HG03521 (cell line): ENCODE measurements at regions not wholly inside any gene's neighbourhood (a gene's known extent, or its start where the extent isn't known, plus 50 kb on each side); places are given as distances from the start of the nearest gene placed in this dataset.
"Not testable (repeated sequence)": the region's sequence is repeated elsewhere in the genome, so short reads cannot be mapped to it uniquely, and the experiment has no call there.

ENCODE experiments used
- ATAC-seq: cut with Tn5 transposase; IDR thresholded peaks from one replicate; pipeline ENCODE4 v1.9.1; 2021; ENCODE audit warnings: mild to moderate bottlenecking, moderate library complexity; ENCODE audit not compliant: unreplicated experiment

DNA sequence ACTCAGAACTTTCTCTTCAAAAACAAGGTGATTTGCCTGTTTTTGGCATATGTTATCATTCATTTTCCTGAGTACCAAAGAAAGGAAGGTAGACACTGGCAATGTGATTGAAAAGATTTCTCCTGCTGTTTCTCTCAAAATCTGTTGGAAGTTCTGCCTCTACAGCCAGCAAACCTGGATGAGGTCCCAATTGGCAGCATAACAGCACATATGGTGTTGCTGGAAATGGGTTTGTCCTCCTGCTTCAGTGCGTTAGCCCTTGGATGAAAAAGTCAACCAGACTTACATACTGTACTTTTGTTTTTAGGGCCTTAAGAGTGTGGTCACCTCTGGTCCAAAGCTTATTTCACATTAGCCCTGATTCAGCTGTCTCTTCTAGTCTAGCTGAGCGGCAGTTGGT, 237.6 kb upstream of the MME start:
- ATAC-seq, result no peak

DNA sequence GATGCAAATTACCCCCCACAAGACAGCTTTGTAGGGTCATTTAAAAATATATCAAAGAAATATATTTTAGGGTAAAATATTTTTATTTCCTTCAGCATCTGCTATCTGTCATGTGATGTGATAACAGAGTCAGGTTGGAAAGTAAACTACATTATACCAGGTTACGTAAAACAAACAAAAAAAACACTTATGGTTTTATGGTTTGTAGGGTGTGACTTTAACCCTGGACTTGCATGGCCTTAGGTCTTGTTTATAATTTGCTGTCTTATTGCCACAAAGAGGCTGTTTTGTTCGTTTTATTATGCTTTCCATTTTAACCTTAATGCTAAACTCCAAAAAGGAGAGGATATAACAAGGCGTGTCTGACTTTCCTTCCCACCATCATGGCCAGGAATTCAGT, 244.5 kb upstream of the MME start:
- no peak for ATAC-seq

DNA sequence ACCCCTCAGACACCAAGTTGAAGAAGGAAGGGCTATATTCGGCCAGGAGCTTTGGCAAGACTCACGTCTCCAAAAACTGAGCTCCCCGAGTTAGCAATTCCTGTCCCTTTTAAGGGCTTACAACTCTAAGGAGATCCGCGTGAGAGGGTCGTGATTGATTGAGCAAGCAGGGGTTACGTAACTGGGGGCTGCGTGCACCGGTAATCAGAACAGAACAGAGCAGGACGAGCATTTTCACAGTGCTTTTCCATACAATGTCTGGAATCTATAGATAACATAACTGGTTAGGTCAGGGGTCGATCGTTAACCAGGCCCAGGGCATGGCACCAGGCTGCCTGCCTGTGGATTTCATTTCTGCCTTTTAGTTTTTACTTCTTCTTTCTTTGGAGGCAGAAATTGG, 245.3 kb upstream of the MME start:
- not testable (repeated sequence) for ATAC-seq

DNA sequence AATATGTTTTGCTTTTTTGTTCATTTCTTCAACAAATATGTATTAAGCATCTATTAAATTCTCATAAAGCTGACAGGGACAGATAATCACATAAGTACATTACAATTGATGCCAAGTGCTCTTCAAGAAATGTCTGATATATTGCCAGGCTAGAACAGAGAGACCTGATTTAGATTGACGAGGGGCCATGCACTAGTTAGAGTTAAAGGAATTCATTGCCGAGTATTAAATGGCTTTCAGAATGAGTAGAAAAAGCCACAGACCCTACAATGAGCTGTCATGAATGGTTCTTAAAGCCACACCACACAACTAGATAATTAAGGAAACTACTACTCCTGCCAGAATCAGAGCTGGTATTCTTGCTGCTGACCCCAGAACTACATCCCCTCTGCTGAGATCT, 250.2 kb upstream of the MME start:
- ATAC-seq, result no peak

DNA sequence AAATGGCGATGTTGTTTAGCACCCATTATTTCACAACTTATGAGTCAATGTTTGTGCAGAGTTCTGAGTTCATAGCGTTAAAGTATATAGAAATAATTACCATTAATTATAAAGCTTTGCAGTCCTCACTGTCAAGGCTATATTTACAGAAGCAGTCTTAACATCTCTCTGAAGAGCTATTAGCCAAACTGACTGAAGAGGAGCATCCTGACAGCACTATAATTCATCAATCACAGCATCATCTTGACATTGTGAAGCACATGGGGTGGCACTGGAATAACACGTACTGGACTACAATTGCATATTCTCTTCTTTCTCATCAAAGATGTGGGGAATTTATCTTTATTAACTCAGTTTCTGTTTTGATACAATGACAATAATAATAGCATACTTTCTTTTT, 260.6 kb upstream of the MME start:
- no peak for ATAC-seq

DNA sequence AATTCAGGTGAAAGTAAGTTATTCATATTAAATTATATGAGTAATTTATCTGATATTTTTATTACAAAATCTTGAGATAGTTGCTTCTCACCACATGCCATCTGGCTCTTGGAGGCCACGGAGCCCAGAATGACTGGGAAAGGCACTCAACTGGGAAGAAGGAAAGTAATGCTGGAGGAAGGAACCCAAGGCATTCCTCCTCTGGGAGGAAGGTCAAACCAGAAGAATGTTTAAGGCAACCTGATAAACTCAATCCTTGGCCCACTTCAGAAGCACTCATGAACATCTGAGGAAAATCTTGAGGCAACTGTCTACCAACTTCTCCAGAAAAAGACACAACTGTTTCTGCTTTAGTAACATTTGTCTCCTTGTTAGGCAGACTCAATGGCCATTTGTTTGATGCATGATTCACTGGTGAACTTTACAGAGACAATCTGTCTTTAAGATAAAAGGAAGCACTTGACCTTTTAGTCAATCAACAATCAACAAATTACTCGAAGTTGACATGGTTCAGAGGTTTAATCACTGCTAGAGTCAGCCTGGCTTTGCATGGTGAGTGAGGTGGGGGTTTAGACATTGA, 261.4 kb upstream of the MME start:
- ATAC-seq, result no peak

DNA sequence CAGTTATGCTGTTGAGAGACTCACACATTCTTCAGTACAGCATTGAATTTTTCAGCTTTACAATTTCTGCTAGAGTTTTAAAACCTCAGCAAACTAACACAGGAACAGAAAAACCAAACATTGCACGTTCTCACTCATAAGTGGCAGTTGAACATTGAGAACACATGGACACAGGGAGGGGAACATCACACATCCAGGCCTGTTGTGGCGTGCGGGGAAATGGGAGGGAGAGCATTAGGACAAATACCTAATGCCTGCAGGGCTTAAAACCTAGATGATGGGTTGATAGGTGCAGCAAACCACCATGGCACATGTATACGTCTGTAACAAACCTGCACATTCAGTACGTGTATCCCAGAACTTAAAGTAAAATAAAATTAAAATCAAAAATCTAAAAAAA, 270.1 kb upstream of the MME start:
- ATAC-seq, result not testable (repeated sequence)

DNA sequence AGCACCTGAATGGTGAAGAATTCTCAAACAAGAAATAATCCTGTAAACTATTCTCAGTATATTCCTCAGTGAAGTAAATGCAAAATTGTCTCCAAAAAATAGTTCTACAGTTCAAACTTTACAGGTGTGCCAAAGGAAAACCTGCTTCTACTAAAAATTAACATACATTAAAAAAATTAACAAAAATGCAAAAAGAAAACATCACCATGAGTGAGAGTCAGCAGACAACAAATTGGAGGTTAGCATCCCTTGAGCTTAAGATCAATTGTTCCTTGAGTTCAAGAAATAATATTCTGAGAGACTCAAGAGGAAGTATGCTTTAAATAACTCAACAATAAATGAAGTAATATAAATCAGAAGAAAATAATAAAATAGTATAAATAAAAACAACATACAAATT, 278.4 kb upstream of the MME start:
- ATAC-seq, result no peak

DNA sequence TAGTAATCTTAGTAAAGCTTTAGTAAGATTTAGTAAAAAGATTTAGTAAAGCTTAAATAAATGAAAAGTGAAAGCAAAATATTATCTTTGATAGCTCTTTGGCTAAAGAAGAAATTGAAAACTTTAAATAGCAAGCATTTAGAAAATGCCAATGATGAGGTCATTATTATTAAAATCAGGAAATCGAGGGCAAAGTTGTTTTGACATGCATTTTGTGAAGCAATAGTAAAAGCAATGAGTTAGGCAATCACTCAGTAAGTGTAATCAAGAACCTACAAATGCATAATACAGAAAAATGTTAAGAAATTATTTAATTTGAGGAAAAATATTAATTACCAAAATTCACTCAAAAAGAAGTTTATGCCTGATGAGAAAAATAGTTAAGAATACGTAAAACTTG, 280.3 kb upstream of the MME start:
- no peak for ATAC-seq

DNA sequence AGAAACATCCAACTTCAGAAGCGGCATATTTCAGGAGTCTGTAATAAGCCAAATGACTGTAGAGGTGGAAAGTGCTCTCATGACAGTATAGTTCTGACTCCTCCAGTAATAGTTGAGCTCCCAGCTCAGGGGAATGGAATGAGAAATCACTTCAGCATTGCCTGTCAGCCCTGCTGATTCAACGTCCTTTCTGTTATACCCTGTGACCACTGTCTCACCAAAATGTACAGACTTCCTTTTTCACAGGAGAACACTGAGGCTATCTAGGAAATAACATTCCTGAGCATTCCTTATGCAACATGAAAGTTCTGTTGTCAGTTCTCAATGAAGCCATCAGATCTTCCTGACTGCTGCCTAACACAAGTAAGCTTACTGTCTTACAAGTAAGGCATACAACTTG, 284.5 kb upstream of the MME start:
- ATAC-seq, result no peak

DNA sequence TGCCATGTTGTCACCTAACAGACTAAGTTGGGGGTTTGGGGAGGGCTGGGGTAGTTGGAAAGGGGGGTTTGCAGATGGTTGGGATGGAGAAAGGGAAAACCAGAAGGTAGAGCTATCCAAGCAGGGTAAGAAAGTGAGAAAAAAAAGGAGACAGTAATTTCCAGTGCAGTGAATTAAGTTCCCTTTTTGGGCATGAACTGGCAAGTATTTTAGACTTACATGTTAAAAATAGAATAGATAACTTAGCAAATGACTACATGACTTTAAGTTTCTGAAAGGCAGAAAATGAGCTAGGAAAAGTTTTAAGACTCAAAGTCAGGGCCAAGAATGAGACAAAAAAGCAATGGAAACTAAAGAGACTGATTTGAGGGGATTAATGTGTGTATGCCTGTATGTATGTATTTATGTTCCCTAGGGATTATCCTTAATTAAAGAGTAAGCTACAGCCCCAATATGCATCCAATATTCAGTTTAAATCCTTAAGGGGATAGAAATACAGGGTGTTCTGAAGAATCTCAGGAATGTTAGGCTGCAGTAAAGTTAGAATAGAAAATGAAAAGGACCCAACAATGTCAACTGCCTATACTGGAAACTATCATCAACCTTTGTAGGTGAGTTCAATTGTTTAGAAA, 285.2 kb upstream of the MME start:
- no peak for ATAC-seq

DNA sequence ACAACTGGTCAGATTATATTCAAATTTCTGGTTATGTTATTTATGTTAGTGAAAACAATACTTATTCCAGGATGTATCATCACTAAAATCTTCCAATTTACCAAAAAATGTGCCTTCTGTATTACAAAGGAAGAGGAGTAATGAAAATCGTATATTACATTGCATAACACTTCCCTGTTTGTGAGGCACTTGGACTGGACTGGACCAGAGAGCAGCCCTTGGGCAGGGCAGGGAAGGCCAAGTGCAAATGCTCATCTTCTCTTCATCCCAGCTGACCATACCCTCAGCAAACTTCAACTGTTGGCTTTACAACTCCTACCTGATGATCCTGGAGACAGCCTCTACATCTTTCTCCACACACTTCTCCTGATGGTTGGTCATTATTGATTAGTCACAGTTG, 285.7 kb upstream of the MME start:
- no peak for ATAC-seq

DNA sequence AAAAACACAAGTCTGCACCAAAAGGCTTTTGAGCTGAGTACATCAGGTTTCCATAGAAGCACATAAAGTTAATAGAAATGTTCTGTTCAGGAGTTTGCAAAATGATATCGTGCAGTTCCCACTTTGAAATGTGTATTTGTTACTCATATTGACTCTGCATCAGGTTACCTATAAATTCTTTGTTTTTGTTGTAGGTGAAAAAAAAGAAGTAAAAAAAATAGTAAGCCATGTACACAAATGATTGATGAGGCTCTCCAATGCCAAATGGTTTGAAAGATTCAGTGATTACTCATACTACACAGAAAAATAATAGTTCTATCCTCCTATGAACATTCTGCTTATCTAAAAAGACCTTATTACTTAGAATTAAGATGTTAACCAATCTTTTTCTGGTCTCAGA, 287.3 kb upstream of the MME start:
- ATAC-seq, result no peak

DNA sequence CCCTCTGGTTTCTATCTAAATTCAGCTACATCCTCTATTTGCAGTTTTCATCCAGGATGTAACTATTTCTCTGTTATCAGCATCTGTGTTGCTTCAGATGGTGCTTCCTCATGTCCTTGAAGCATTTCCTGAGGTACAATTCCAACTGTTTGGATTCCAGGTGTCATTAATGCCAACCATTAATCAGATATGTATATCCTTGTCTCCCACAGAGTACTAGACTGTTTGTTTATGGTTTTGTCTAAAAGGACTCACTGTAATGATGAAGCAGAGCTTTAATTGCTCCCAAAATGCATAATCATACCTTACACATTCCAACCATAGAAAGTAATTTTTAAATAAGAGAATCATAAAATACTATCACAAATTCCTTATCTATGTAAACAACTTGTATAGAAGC, 288.5 kb upstream of the MME start:
- ATAC-seq, result no peak

DNA sequence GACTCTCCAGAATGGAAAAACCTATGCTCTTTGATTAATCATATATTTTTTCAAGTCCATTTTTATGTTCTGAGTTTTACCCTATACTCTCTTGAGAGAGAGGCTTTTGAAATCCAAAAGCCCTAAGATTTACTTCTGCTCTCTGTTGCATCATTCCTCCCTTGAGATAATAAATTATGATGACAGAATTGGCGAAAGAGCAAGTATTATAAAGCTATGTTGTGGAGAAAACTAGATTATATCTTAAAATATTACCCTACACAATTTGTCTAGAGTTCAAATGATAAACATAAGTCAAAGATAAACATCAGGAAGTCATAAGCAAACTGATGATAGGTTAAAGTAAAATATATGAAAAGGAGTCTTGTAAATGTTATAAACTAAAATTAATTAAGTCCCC, 293.4 kb upstream of the MME start:
- no peak for ATAC-seq

DNA sequence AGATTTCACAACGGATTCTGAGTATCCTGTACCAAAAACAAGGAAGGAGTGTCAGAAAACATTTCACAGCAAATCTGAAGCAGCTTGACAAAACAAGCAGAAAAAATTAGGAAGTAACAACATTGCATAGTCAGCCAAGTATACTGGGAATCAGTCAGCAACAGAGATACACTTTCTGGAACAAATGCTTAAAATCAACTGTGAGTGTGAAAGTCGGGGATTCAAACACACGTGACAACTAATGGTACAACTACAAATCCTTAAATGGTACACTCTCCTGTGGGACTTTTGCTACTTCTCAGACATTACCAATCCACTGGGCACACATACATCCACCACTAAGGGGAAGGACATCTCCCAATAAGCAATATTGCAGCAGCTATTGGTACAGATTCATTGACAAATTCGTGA, 296.6 kb upstream of the MME start:
- ATAC-seq, result no peak

DNA sequence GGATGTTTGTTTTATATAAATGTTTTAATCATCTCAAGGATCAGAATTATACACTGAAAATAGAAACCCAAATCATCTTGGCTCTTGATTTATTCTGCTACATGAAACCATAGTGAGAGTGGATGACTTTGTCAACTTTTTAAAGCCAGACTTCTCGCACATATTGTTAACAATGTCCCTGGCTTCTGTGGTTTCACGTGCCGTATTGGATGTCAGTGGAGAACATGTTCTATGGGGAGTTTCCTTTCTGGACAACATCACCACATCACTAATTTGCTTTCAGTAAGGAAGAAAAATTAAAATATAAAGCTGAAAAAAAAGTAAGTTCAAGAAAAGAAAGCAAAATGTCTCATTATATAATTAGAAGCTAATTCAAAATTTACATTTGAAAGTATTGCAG, 297.1 kb upstream of the MME start:
- ATAC-seq, result no peak

DNA sequence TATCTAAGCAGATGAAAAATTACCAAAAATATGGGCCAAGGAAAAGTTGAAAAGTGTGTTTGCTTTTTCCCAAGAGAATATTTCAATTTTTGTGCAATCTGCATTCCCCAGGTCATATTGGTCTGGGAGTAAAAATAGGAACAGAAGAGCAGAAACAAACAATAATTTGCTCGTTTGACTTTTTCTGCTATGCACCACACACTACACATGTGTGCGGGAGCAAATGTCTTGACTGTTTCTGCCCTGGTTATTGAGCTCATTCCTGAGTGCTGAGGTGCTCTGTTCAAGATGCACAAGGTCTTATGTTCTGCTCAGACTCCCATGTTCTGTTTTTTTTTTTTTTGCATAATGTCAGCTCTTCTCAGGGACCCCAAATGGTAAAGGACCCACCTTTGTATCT, 298.0 kb upstream of the MME start:
- no peak for ATAC-seq

DNA sequence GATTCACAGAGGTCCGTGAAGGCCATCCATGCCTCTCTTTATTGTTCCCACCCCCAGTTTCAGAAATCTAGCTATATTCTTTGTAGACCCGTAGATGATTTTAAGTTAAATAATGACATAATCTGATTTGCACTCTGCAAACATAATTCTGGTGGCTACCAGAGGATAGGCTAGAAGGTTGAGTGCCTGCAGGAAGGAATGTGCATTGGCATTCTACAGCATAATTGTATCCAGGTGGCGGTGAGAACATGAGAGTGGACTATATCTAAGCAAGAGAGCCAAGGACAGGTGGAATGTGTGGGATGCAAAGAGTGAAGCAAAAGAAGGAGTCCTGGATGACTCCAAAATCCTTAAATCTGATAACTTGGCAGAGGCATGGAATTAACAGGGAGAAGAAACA, 298.5 kb upstream of the MME start:
- no peak for ATAC-seq

DNA sequence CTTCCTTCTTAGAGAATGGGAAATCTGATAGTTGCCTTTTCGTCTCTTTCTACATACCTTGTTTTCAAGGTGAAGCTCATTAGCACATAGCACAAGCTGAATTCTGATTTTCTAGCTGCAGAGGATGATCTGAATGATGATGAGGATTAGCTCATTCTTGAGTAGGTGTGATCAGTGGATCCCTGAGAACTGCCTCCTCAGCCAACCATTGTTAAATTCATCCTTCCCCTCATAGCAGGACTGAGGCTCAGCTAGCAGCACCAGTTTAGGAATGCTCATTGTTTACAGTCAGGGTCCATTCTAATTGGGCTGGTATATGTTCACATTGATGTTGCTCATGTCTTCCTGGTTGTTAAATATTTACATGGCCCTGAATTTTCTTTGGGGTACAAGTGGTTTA, 299.9 kb upstream of the MME start:
- ATAC-seq, result no peak

DNA sequence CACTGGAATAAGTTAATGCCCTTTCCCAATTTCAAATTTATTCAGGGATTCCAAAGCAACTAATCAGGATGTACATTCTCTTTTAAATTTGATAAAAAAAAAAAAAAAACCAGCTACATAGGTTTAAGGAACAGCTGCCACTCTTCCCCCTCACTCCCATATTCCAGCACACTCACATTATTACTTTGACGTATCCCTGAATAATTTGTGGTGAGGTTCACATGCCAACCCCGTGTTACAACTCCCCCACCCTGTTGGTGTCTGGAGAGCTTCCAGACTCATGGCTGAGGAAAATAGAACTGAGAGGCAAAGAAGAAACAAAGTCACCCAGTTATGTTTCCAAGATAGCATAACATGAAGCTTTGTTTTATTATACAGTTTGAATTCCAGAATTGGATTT, 300.5 kb upstream of the MME start:
- ATAC-seq, result no peak

DNA sequence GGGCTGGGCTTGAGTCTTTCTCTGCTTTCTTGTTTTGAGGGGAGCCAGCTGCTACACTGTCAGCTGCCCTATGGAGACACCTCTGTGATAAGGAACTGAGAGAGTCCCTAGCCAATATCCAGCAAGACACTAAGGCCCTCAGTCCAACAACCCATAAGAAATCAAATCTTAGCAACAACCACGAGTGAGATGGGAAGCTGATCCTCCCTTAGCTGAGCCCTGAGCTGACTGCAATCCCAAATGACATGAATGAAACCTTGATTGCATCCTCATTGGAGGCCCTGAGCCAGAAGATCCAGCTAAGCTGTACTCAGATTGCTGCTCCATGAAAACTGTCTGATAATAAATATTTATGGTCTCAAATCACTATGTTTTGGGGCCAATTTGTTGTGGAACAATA, 302.1 kb upstream of the MME start:
- ATAC-seq, result no peak

DNA sequence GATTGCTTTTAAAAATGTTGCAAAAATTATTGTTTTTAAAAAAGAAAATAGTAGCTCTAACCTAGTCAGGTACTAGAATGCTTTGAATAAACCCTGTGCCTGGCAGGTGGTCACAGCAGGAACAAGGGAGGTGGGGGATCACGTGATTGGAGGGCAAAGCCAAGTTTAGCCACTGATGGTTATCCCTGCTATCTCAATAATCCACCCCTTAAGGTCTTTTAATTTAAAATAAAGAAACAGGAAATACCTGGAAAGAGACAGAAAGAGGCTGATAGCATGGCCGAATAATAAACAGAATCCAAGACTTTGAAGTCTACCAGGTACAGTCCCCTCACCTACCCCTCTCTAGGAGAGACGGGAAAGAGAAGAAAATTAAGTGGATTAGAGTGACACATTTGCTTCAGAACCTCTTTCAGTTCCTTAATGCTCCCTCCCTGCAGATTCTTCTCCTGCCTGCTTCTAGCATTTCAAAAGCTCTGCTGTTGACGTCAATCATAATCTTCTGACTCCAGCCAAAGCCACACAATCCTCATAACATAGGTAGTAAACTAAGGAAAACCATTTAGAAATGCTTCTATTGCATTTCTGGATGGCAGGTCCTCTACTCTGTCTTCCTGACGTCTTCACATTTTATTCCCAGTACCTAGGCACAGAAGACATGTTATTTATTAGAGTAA, 303.4 kb upstream of the MME start:
- ATAC-seq, result no peak
